Sigmoid colon (tissue), 6 donors: ENCODE measurements at regions not wholly inside any gene's neighbourhood (a gene's known extent, or its start where the extent isn't known, plus 50 kb on each side); places are given as distances from the start of the nearest gene placed in this dataset.
"Not testable (repeated sequence)": the region's sequence is repeated elsewhere in the genome, so short reads cannot be mapped to it uniquely, and the experiment has no call there.

Experiments used
- DNase-seq: peaks from one replicate; pipeline ENCODE4 v3.0.0-alpha.2; 2019
- H3K27ac ChIP-seq, 4 donors: fragments of 200-600 bp; sonication (generic); one replicate each; pipeline ENCODE4 v1.5.1; 2016 to 2019; ENCODE audit warnings: mild to moderate bottlenecking in 1 of 4
- H3K27me3 ChIP-seq, 3 donors: fragments of 200-600 bp; sonication (generic); one replicate each; pipeline ENCODE4 v1.5.1; 2019; ENCODE audit warnings: mild to moderate bottlenecking in 1 of 3
- H3K36me3 ChIP-seq, 4 donors: fragments of 200-600 bp; sonication (generic); one replicate each; pipeline ENCODE4 v1.5.1; 2016 to 2019
- H3K4me1 ChIP-seq, 4 donors: fragments of 200-600 bp; sonication (generic); one replicate each; pipeline ENCODE4 v1.5.1; 2017 to 2019
- H3K4me3 ChIP-seq, 4 donors: fragments of 200-600 bp; sonication (generic); one replicate each; pipeline ENCODE4 v1.5.1; 2017 to 2019; ENCODE audit warnings: mild to moderate bottlenecking in 2 of 4, moderate library complexity in 1 of 4
- H3K9me3 ChIP-seq, 4 donors: fragments of 200-600 bp in 3 of 4; sonication (generic) in 3 of 4; one replicate each; pipeline versions ENCODE4 v1.5.1 to v1.6.1; 2013 to 2019
- CTCF ChIP-seq, 4 experiments: fragments of 450-650 bp in 3 of 4; fragments of 200-600 bp in 1 of 4; IDR thresholded peaks; one replicate each; pipeline ENCODE4 v1.5.1; 2016 to 2019; ENCODE audit warnings: antibody characterized with exemption in 4 of 4, mild to moderate bottlenecking in 3 of 4, moderate library complexity in 2 of 4
- EP300 ChIP-seq, 4 donors: sonication (generic); formaldehyde crosslinking; IDR thresholded peaks; one replicate each; pipeline ENCODE4 v1.6.1; 2017; ENCODE audit warnings: antibody characterized with exemption in 4 of 4
- POLR2A ChIP-seq, 2 donors: fragments of 450-650 bp; IDR thresholded peaks; one replicate each; pipeline ENCODE4 v1.6.1; 2016; ENCODE audit warnings: antibody characterized with exemption in 2 of 2, mild to moderate bottlenecking in 2 of 2, moderate library complexity in 2 of 2
- POLR2AphosphoS5 ChIP-seq, 4 donors: sonication (generic); formaldehyde crosslinking; IDR thresholded peaks; one replicate each; pipeline ENCODE4 v1.6.1; 2017; ENCODE audit warnings: antibody characterized with exemption in 4 of 4
- WGBS, 2 donors: extraction: QIAGEN DNeasy Blood & Tissue Kit; methylation state at CpG; one replicate each; pipeline ENCODE4 v1.1.7; 2013; 5-methylcytosine and 5-hydroxymethylcytosine counted together
- intact Hi-C: fragments of 100-400 bp; cut with DNase I; formaldehyde crosslinking; loops from one replicate; pipeline ENCODE4 v1.15.1; 2023
- donor health status: healthy with polysubstance abuse.
- donor health status: healthy.

GRCh38 chr2:72026819-72027425, 120.7 kb downstream of the CYP26B1 start:
- 87 to 92% methylated on average over 10 of the region's 10 CpGs for WGBS, 2 donors
- H3K27ac ChIP-seq: no peak overlapping the region
- H3K4me3 ChIP-seq: no peak overlapping the region
- no peaks in the 10 kb centered on the region for H3K4me1 ChIP-seq
- no peaks in the 10 kb centered on the region for H3K36me3 ChIP-seq
- no peaks in the 10 kb centered on the region for H3K9me3 ChIP-seq
- no peak for DNase-seq
- intact Hi-C loops: no loop called here
- TF ChIP-seq POLR2A (IDR thresholded peaks at IDR 0.05) (no peak), EP300 (IDR thresholded peaks at IDR 0.05) (no peak), CTCF (IDR thresholded peaks at IDR 0.05) (no peak)
- H3K27me3 ChIP-seq: no peaks in the 10 kb centered on the region

DNA sequence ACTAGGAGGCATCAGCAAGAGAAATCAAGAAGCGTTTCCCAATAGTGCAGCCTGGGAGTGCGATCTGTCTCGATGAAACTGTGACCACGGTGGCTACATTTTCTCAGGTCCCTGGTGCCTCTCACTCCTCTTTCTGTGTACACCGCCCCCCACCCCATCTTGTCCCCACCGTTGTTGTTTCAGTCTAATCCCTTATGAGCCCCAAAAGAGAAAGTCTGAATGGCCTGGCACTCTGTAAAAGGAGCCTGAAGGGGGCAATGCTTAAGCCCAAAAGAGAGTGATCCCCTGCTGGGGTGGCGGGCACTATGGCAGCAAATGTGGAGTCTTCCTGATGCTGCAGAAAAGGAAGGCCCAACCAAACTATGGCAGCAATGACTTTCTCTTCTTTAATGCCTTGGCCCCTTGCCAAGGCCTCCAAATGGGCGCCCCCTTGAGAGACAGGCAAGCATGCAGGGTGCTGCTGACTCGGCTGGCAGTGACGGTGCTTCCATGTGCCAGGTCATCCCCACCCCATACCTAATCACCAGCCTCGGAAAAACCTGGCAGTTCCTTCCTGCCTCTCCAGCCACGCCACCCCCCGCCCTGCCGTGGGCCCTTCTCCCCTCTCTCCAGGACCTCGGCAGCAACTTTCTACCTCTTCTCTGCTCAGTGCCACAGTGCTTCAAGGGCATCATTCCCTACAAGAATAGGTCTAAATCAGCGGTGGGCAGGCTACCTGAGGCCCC, 123.0 kb downstream of the CYP26B1 start:
- Histone ChIP-seq H3K4me3 (no peak overlapping the region), H3K27me3 (no peaks in the 10 kb centered on the region), H3K4me1 (no peaks in the 10 kb centered on the region), H3K9me3 (no peaks in the 10 kb centered on the region), H3K36me3 (no peaks in the 10 kb centered on the region), H3K27ac (no peak overlapping the region)
- 82 to 89% methylated on average over 16 of the region's 16 CpGs for WGBS, 2 donors
- TF ChIP-seq CTCF (IDR thresholded peaks at IDR 0.05): no peak
- TF ChIP-seq POLR2AphosphoS5 (IDR thresholded peaks at IDR 0.05): no peak
- no peak for TF ChIP-seq EP300 (IDR thresholded peaks at IDR 0.05)
- no peak for TF ChIP-seq POLR2A (IDR thresholded peaks at IDR 0.05)
- intact Hi-C loops: no loop called here
- DNase-seq: no peak

- no peak for DNase-seq
Measured at GRCh38 chr2:72023678-72024390, 123.8 kb downstream of the CYP26B1 start.

GRCh38 chr2:72021371-72021770, 126.3 kb downstream of the CYP26B1 start:
- H3K27ac ChIP-seq, intact Hi-C loops, H3K9me3 ChIP-seq, H3K4me3 ChIP-seq, H3K36me3 ChIP-seq, H3K27me3 ChIP-seq, DNase-seq, H3K4me1 ChIP-seq: not testable (repeated sequence)
- 74 to 76% methylated on average over 14 to 16 of the region's 16 CpGs for WGBS, 2 donors

More at GRCh38 chr2:72023678-72024390, 123.8 kb downstream of the CYP26B1 start:
- intact Hi-C loops: no loop called here
- no peak overlapping the region for H3K27ac ChIP-seq
- TF ChIP-seq POLR2AphosphoS5 (IDR thresholded peaks at IDR 0.05) (no peak), CTCF (IDR thresholded peaks at IDR 0.05) (no peak), EP300 (IDR thresholded peaks at IDR 0.05) (no peak)
- WGBS, 2 donors: 90 to 92% methylated on average over 7 of the region's 7 CpGs
- H3K9me3 ChIP-seq: no peaks in the 10 kb centered on the region
- no peaks in the 10 kb centered on the region for H3K4me1 ChIP-seq
- H3K36me3 ChIP-seq: no peaks in the 10 kb centered on the region
- H3K27me3 ChIP-seq: no peaks in the 10 kb centered on the region
- H3K4me3 ChIP-seq: no peak overlapping the region

DNA sequence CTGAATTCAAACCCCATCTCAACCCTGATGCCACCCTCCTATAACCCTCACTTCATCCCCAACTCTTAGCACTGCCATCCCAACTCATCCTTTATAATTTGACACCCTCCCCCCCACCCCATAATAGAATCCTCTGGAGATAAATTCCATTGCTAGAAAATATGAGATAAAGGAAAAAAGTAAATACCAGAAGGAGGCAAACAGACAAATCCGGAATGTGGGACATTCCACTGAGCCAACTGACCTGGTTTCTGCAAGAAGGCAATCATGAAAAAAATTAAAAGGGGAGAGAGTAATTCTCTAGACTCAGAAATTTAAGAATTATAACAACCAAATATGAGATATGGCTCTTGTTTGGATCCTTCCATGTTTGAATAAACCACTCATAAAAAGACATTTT, 132.4 kb downstream of the CYP26B1 start:
- H3K4me1 ChIP-seq: no peaks in the 10 kb centered on the region
- DNase-seq: no peak
- no peak overlapping the region for H3K27ac ChIP-seq
- 28 to 65% methylated on average over 1 of the region's 1 CpG for WGBS, 2 donors
- intact Hi-C loops: no loop called here
- TF ChIP-seq POLR2AphosphoS5 (IDR thresholded peaks at IDR 0.05) (no peak), POLR2A (IDR thresholded peaks at IDR 0.05) (no peak), EP300 (IDR thresholded peaks at IDR 0.05) (no peak)
- no peaks in the 10 kb centered on the region for H3K9me3 ChIP-seq
- H3K36me3 ChIP-seq: no peaks in the 10 kb centered on the region
- no peak overlapping the region for H3K4me3 ChIP-seq
- peaks cover 0 to 6% (median 0%) of the 10 kb centered on the region in 3 donors for H3K27me3 ChIP-seq
